DMS53 treated with DMSO at 0.1 percent for 48 hours (cell line): ENCODE measurements at regions not wholly inside any gene's neighbourhood (a gene's known extent, or its start where the extent isn't known, plus 50 kb on each side); places are given as distances from the start of the nearest gene placed in this dataset.
"Not testable (repeated sequence)": the region's sequence is repeated elsewhere in the genome, so short reads cannot be mapped to it uniquely, and the experiment has no call there.

Experiments
- DNase-seq: peaks from one replicate; lab custom pipeline; 2025; ENCODE audit not compliant: unreplicated experiment; lab: John Stamatoyannopoulos, UW

DNA sequence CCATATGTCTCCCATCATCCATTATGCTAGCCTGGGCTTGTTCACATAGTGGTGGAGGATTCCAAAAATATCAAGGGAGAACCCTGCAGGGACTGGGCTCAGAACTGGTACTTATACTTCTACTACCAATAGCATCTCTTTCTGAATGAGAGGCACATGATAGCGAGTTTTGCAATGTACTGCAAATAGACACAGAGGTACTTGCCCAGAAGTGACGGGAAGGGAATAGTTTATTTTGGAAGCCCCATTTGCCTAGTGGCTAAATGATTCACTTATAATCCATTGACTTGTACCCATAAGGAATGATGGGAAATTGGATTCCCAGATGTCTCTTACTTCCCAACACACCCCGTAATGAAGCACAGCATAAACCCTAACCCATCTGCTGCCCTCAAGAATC lies 124.8 kb upstream of the ERCC4 start:
- no peak for DNase-seq

- no peak for DNase-seq
Observed at GRCh38 chr16:13797718-13798117, 122.2 kb upstream of the ERCC4 start.

GRCh38 chr16:13798211-13798610 lies 121.7 kb upstream of the ERCC4 start:
- DNase-seq = no peak

DNA sequence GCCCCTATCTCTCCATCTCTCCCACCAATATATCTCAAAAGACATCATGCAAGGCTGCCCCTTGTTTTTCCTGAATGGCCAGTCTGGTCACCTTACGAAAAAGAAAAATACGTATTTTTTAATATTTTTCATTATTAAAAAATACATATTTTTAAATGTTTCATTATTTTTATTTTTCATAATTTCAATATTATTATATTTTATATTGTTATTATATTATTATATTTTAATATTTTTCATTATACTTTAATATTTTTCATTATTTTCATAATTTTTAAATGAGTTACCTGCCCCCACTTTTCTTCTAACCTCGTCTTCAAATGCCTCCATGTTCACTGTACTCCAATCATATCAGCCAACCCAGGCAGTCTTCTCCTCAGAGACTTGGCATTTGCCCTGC lies 116.0 kb upstream of the ERCC4 start:
- DNase-seq = no peak

DNA sequence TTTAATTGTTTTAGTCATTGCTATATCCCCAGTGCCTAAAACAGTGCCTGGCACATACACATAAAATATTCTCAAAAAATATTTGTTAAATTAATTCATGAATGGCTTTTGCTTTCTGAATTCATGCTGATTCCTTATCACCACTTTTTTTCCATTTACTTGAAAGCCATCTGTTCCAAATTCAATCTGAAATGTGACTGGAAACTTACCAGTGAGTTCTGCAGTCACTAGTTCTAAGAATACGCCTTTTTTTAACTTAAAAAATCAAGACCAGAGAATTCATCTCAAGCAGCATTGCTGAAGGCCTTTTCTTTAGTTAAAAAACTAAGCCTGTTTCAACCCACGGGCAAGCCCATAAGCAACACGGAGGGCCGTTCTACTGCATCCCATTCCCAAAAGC lies 114.0 kb upstream of the ERCC4 start:
- no peak for DNase-seq

DNA sequence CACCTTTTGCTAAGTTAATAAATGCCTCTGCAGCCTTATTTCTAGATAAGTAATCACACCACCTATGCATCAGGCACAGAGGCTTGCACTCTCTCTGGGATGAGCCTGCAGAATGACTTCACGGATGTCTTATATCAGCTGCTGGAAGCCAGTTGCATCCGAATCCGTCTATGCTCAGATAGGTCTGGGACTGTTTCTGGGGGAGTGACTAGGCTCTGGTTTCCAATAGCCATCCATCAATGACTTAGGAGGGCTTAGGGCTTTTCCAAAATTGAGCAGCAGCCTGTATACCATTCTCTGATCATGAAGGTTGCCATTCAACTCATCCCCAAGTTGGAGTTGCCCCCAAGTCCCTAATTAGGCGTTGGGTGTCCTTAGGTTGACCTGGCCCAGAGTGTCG lies 113.3 kb upstream of the ERCC4 start:
- DNase-seq = no peak

GRCh38 chr16:13808102-13808501 lies 111.9 kb upstream of the ERCC4 start:
- DNase-seq = no peak

DNA sequence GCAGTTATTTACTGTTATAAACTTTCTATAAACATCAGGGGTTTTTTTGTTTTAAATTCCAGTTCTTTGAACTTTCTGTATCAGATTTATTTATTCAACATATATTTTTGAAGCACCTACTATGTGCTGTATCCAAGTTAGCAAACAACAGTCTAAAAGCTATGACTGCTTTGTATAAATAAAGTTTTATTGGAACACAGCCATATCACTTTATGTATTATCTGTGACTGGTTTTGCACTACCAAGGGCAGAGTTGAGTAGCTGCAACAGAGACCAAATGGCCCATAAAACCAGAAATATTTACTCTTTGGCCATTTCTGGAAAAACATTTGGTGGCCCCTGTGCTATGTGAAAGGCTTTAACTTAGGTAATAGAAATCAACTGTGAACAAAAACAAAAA lies 110.2 kb upstream of the ERCC4 start:
- no peak for DNase-seq

GRCh38 chr16:13811834-13812233 lies 108.1 kb upstream of the ERCC4 start:
- DNase-seq = no peak

DNA sequence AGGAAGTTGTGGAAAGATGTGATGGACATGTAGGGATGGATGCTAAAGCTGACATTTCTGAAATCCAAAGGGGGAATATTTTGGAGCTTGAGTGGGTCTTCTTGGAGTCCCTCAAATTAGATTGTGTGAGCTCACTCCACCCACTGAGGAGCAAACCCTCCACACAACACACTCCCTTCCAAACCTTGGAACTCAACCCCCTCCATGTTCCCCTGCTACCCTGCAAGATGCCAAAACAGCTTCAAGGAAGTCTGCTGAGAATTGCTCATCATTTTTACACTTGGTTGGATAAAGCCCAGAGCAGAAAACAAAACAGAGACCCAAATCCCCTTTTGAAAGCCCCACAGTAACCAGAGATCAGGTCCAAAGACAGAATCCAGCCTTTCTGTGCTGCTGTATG lies 103.3 kb upstream of the ERCC4 start:
- DNase-seq = no peak

DNA sequence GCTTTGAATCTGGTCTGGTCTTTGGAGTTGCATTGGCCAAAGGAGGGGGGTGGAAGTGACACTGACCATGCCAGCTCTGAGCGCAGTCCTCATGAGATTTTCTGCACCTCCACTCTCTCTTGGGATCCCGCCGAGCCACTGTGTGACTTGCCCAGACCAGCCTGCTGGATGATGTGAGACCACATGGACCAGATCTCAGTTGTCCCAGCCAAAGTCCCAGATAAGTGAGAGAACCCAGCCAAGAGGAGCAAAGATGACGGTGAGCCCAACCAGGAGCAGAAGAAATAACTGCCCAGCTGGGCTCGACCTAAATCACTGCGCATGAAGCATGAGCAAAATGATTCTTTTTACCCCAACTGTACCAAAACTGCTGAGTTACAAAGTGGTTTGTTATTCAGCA lies 96.5 kb upstream of the ERCC4 start:
- no peak for DNase-seq

GRCh38 chr16:13829697-13830299 lies 90.2 kb upstream of the ERCC4 start:
- no peak for DNase-seq

- DNase-seq = no peak
Observed at GRCh38 chr16:13833515-13833914, 86.4 kb upstream of the ERCC4 start.

DNA sequence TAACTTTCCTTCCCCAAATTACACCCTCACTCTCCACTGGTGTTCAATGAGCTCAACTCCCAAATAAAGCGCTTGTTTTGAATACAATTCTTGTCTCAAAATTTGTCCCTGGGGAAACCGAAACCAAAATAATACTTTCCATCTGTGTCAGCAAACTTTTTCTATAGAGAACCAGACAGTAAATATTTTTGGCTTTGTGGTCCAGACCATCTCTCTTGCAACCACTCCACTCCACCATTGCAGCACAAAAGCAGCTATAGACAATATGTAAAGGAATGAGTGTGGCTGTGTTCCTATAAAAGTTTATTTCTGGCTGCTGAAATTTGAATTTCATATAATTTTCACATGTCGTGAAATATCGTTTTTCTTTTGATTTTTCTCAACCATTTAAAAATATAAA lies 84.6 kb upstream of the ERCC4 start:
- DNase-seq = no peak

DNA sequence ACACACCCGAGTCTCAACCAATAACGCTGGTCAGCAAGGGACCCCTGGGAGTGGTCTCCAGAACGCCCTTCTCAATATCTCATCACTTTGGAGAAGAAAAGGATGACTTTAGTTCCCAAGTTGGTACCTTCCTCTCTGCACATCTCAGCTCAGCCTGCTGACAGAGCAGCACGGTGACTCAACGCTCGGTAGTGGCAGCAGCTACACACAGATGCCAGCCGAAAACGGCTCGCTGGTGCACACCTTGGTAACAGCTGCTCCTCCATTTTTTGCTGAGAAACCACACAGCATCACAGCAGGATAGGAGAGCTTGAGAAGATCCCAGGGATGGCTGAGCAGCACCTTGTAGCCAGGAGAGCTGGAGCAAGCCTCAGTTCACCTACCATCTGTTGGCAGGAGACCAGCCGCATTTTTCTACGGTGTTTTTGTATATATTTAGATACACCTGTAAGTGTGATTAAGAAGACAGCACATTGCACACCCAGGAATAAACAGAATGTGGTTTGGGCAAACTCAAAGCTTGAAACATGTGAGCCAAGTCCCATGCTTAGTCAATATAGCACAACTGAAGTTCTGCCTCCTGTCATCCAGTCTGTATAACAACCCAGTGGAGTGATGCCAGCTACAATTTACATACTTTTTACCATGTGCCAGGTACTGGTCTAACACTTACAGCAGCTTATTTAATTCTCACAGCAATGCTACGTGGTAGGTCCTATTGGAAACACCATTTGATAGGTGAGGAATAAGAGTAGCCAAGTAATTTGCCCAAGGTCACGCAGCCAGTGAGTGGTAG lies 83.8 kb upstream of the ERCC4 start:
- DNase-seq = no peak

GRCh38 chr16:13838401-13839190 lies 81.4 kb upstream of the ERCC4 start:
- DNase-seq = no peak

DNA sequence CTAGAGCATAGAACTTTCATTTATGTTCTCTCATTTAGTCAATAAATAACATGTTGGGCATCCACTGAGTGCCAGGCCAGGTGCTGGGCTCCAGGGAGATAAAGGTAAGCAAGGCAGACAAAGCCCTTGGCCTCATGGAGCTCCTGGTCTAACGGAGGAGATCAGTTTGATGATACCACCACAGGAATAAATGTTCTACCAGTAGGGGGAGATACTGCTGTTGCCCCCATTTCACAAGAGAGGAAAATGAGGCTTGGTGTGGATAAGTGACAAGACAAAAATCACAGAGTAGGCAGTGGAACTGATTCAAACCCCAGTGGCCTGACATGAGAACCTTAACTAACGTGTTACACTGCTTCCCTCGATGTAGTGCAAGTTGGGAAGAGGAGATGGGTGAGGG lies 80.4 kb upstream of the ERCC4 start:
- no peak for DNase-seq

- no peak for DNase-seq
Observed at GRCh38 chr16:13845232-13845631, 74.7 kb upstream of the ERCC4 start.

GRCh38 chr16:13848795-13849194 lies 71.2 kb upstream of the ERCC4 start:
- no peak for DNase-seq

GRCh38 chr16:13850173-13850572 lies 69.8 kb upstream of the ERCC4 start:
- DNase-seq = not testable (repeated sequence)

DNA sequence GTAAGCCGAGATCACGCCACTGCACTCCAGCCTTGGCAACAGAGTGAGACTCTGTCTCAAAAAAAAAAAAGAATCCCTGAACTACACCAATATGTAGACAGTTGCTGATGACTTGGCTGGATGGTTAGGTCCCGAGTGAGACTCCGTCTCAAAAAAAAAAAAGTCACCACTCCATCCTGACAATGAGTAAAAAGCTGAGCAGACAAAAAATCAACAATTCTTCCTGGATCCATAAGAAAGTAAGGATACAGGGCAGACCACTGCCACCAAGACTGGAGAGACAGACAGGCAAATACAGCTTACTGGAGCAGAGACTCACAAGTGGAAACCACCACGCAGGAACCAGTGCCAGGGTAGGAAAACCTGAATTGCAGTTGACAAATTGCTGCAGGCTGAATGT lies 67.1 kb upstream of the ERCC4 start:
- no peak for DNase-seq

GRCh38 chr16:13856398-13856797 lies 63.6 kb upstream of the ERCC4 start:
- DNase-seq = no peak
